NCI-H1092 (cell line): ENCODE measurements at regions not wholly inside any gene's neighbourhood (a gene's known extent, or its start where the extent isn't known, plus 50 kb on each side); places are given as distances from the start of the nearest gene placed in this dataset.

ENCODE experiments used
- DNase-seq: peaks from one replicate; lab custom pipeline; 2025; lab: John Stamatoyannopoulos, UW

DNA sequence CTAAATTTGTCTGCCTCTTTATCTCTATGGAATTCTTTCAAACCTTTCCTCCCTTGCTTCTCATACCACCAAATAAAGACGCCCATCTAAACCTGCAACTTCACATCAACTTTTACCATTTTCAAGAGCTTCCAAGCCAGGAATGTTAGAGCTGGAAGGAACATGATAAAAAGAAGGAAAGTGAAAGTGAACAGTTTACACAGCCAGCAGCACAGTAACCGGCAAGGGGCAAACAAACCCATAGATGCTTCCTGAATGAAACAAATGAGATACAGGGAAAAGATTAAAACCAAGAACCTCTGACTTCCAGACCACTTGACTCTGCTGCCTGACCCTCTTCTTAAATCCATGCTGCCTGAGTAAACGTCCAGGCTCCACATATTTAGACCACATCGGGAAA, 231.1 kb upstream of the CA10 start:
- no peak for DNase-seq

DNA sequence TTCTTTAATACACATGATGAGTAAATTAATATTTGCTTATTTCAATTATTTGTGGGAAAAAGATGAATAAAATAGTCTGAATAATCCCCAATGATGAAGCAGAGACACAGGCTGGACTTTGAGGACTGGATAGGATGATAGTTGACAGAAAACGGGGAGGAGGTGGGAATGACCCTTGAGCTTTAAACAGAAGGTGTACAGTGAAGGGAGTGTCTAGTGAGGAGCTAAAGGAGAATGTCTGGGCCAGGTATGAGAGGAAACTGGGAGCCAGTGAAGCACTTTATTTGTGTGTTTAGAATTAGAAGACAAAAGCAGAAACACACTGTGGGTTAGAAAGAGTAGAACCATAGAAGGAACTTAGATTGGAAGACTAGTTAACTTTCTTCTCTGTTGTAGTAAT, 230.4 kb upstream of the CA10 start:
- no peak for DNase-seq

DNA sequence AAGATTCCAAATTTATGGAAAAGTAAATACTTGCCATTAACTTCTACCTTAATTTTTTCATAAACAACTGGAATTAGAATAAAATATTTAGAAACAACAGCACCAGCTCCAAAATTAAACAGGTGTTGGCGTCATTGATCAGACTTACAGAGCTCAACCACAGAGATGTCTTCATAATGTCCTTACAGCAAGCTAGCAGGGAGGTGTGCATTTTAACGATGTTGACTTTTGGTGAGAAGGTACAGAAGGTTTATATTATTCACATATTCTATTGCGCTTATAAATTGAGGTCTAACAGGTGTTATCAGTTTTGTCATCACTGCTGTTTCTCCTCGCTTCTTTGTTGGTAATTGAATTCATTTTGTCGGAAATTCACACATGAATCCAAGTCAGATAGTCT, 226.2 kb upstream of the CA10 start:
- DNase-seq = no peak

DNA sequence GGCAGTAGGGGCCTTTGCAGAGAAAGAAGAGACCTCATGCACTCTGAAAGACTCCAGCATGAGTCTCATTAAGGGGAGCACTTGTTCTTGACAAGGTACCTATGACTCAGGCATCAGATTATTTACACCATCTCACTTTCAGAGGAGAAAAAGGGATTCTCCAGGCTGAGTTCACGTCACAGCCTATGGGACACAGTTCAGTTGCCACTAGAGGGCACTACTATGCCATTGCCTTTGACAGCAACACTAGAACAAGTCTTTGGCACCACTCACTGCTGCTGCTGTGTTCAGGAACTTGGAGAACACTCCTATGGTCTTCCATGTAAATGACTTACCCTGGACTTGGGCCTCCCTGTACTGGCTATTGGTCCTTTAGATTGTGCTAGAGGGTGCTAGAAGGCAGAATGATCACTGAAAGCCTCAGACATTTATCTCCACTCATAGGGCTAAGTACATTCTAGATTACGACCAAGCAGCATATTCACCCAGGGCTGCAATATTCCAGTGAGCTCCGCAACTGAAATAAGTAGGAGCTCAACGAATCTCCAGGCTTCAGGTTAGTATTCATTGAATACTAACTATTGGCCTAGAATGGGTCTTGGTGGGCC, 225.1 kb upstream of the CA10 start:
- peak; percentile 67 for DNase-seq

DNA sequence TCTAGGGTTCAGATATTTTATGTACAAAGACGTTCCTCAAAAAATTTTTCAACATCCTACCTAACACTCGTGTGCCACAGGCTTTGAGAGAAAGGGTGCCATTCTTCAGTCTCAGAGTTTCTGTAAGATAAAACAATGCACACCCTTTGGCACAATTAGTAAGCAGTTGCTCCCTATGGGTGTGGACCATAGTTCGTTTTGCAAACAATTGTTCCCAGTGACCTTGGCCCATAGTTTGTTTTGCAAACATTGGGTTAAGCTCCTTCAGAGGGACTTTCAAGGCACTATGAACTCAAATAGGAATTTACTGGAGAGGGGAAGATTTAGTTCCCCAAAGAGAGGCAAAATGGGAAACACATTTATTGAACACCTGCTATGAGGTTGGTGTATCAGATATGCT, 220.3 kb upstream of the CA10 start:
- no peak for DNase-seq

DNA sequence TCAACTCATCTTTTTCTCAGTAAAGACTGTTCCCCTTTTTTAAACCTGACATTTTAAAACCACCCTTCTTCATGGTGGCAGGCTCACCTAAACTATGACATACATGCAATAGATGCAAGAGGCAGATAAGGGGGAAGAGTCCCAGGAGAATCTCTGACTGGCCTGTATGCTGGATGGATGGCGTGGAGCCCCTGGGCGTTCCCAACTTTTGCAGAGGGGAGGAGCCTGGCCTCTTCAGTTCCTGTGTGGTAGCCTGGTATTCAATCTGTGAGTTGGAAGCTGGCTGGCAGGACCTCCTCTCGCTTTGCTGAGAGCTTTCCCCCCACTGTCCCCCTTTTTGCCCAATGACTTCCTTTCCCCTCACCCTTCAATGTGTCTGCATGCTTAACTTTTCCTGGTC, 217.6 kb upstream of the CA10 start:
- DNase-seq = no peak

DNA sequence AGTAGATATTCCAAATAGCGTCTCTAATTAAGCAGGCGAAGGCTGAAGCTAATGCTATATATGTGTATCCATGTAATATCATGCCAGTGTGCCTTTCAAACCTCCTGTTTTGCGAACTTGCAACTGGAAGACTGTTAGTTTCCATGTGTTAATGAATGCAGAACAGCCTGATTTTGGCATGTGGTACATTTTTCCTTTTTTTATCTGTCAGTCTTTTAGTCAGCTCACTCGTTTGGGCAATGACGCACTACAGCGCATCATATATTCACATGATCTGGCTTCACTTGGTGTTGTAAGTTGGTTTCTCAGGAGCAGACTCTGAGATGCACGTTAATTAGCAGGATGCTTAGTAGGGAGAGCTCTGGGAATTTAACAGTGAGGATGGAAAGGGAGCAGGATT, 210.4 kb upstream of the CA10 start:
- no peak for DNase-seq

DNA sequence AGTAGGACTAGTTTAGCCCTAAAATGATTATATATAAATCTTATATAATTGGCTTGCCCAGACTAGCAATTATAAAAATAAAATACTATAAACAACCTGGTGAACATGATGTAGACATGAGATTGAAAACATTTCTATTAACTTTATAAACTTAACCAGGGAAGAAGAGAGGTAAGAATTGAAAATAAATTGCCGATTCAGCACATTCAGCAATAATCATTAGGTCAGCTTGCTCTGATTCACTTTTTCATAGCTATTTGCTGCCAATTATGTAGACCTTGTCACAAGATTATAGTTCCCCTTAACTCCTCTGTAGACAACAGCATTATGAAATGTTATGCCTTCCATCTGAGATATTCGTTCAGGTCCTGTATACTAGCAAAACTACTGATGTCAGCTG, 199.3 kb upstream of the CA10 start:
- no peak for DNase-seq

DNA sequence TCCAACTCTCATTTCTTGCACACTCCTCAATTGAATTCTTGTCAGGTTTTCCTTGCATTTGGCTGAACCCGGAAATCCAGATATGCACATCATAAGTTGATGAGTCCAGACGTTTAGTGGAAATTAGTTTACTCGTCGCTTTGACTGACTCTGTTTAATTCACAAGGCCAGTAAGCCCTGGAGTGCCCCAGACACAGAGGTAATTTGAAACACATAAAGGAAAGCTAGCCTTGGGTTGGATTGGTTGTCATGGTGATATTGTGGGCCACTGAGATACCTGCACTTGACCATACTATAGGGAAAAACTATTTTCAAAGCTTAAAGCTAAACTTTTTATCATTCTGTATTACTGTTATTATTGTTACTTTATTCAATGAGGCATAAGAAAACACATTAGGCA, 178.3 kb upstream of the CA10 start:
- no peak for DNase-seq

DNA sequence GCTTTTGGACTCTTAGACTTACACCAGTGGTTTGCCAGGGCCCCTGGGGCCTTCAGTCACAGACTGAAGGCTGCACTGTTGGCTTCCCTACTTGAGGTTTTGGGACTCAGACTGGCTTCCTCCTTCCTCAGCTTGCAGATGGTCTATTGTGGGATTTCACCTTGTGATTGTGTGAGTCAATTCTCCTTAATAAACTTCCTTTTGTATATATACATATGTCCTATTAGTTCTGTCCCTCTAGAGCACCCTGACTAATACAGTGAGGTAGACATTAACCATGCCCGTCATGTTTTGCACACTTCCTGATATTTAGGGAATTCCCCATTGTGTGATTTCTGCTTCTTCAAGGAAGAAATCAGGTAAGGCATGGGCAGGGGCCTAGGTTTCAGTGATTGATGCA, 147.8 kb upstream of the CA10 start:
- DNase-seq = no peak

DNA sequence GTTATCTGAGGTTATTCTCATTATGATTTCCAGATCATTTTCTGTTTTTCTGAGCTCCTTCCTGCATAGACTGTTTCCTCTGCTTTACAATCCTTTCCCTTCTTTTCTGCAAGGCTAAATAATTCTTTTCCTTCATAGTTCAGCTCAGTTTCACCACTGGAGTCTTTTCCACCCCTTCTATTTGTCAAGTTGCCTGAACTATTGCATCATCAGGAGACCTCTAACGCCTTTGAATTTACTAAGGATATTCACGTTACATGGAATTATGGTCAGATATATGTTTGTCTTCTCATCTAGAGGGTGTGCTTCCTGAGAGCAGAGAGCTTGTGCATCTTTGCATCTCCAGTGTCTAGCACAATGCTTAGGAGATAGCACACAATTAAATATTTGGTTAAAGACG, 140.4 kb upstream of the CA10 start:
- no peak for DNase-seq

DNA sequence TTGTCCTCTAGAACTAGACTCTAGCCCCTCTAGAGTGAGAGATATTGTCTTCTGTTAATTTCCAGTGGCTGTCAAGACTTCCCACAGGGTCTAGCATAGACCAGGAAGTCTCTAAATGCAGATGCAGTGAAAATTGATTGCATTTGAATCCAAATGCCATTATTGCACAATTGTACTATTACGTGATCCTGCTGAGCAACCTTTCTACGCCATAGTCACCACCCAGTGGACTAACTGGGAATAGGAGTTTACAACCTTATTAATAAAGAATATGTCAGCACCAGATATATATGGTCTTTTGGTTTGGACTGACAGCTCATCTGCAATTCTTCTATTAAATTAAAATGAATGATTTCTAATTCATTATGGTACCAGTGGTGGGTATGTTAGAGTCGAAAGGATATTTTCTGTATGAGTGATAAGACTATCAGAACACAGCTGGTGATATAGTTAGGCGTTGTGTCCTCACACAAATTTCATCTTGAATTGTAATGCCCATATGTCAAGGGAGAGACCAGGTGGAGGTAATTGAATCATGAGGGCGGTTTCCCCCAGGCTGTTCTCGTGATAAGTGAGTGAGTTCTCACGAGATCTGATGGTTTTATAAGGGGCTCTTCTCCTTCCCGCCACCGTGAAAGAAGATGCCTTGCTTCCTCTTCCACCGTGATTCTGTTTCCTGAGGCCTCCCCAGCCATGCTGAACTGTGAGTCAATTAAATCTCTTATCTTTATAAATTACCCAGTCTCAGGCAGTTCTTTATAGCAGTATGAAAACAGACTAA, 138.9 kb upstream of the CA10 start:
- DNase-seq = no peak

DNA sequence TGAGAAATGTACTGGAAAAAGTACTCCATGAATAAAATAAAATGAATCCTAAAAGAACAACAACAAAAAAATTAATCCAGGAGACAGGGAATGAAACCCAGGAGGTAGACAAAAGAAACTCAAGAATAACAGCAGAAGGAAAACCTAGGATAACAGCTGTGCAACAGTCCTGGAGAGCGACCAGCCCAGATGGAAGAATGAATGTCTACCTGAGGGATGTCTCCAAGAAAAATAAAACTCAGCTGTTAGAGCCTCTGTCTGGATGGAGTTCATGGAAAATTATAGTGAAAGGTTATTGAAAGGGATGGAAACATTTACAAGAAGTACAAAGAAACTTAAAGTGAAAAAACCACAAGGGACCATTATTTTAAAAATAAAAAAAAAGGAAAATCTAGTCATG, 135.8 kb upstream of the CA10 start:
- DNase-seq = no peak

DNA sequence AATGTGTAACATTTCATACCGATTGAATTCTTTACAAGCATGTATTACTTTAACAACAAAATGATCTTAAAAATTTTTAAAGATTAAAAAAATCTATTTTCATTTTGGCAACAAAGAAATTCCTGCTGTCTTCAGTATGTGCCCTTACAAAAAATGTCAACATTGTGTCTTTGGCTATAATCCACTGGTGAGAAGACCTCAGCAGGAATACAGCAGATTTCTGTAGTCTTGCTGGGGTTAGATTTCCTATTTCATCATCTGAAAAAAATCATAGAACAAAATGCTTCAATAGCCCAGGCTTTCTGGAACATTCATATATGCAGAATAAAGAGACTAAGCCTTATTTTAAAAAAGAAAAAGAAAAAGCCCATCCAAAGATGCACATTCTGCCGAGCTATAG, 129.1 kb upstream of the CA10 start:
- no peak for DNase-seq

DNA sequence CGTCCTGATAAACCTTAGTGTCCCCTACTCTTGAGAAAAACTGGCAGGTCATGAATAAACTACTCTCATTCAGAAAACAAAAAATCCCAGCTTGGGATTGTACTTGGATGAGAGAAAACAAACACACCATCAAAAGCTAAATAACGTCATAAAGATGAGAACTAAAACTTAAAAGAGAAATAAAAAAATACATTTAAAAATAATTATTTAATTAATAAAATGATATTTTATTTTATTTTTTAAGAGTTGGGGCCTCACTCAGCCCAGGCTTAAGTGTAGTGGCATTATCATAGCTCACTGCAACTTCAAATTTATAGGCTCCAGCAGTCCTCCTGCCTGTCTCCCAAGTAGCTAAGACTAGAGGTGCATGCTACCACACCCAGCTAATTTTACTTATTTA, 125.4 kb upstream of the CA10 start:
- DNase-seq = no peak

DNA sequence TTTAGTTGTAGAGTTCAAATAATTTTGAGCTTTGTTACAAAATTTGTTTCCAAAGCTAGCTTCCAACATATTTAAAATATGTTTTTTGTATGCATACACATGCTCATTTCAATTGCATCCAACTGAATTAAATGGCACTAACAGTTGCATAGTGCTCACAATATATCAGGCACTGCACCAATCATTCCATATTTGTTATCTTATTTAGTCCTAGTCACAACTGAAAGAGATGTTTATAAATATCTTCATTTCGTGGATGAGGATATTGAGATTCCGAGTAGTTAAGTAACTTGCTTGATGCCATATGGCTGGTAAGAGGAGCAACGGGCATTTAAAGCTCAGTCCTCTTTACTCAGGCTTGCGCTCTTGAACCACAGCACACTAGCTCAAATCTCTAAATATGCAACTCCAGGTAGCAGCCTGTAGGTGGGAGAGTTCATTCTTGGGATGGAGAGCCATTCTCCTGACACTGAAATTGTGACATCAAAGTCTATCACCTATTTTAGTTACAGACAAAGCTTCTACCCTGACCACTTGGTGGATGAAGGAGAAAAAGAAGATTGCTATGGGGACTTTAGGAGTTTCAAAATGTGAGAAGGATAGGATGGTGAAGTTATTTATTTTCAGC, 118.0 kb upstream of the CA10 start:
- DNase-seq = no peak

DNA sequence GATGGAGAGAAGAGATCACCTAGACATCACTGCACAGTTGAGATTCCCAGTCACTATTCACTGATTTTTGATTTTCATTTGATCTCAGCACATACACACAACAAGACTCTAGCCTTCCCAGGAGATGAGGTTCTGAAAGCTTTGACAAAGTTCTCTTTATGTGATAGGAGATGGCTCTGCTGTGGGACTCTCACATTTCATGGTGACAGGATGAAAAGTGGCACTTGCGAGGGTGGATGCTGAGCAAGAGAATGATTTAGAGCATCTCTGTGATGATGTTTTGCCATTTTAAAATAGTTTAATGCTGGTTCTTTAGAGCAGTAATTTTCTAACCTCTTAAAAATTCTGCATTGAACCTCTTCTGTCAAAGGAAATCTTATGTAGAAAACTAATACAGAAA, 113.3 kb upstream of the CA10 start:
- DNase-seq = no peak

DNA sequence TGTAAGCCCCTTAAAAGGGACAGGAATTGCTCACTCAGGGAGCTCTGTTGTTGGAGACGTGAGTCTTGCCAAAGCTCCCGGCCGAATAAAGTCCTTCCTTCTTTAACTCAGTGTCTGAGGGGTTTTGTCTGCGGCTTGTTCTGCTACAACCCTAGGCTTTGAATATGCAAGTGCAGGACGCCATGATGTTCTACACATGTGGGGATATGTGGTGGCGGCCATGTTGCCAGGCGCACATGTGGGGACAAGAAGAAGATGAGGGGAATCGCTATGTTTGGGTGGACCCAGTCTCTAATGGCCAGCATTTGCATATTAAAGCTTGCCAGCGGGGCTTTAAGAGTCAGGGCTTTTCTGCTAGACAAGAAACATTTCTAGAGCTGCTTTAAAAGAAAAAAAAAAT, 96.8 kb upstream of the CA10 start:
- DNase-seq = no peak

DNA sequence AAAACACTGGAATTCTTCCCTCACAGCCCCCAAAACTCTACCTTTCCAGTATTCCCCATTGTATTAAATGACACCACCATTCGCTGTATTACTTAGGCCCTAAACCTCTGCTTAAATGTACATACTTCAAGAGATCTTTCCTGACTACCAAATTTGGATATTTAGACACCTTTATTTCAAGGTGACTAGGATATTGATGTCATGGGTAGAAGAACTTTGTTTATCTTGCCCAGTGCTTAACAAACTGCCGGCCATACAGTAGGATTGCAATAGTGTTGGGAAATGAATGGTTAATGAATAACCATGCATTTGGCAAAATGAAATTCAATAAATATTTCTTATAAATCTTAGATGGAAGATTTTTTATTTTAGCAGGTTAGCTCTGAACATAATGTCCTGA, 86.2 kb upstream of the CA10 start:
- DNase-seq = no peak

DNA sequence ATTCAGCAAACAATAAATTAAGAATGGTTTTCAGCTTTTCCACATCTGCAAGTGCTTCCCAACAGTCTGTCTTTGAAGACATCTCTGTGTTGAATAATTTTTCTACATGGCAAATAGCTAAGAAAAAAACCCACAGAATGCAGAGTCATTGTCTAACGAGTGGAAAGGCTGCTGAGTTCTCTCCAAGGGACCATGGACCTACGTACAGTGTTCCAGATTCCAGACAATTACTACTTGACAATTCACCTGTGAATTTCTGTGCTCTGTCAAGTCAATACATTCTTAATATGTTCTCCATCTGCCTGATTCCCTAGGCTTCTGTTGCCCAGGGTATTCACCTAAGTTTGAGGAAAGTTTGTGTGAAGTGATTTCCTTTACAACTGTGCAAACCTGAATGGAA, 83.8 kb upstream of the CA10 start:
- no peak for DNase-seq

DNA sequence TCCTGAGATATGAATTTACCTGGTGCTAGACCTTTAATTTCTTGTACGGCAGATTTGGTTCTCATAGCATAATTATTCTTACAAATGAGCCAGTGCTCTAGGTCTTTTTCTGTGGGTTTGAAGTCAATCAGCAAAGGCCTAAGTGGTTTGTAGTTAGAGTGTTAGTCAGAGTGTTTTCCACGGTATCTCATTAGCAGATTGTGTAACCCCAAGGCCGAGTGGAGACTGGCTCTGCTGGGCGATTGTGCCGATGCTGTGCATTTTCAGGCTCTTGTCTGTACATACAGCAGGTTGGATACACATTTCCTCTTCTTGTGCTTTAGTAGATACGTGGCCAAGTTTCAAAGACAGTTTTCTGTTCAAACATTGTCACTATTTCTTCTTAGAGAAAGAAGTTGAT, 78.6 kb upstream of the CA10 start:
- no peak for DNase-seq

DNA sequence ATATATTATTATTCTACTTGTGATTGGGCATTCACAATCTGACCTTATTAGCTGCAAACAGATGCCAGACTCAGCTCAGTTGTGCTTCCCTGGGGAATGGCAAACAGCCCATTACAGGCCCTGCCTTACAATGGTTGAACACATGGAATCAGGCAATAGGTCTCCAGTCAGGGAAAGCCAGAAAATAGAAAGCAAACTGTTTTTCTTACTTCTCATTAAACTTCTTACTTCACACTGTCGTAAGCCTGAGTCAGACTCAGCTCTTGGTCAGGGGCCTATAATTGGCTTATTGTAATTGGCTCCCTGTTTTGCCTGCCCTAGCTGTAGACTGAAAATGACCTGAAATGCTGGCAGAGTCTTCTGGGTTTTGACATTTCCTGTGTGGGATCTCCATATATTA, 77.0 kb upstream of the CA10 start:
- no peak for DNase-seq

DNA sequence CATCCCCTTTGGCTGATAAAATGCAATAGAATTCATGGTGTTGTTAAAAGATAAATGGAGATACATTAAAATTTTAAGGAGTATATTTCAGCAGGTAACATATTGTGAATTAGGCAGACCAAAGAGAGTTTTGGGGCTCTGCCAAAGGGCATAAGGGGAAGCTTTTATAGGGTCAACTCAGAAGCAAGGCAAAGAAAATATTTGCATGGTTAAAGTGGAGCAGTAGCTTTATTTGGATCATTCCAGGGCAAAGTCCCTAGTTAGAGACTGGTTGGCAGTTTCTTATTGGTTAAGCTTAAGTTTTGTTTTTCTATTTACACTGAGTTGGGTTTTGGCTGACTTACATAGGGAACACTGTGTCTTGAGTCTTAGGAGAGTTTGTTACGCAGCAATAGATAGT, 75.1 kb upstream of the CA10 start:
- DNase-seq = no peak

DNA sequence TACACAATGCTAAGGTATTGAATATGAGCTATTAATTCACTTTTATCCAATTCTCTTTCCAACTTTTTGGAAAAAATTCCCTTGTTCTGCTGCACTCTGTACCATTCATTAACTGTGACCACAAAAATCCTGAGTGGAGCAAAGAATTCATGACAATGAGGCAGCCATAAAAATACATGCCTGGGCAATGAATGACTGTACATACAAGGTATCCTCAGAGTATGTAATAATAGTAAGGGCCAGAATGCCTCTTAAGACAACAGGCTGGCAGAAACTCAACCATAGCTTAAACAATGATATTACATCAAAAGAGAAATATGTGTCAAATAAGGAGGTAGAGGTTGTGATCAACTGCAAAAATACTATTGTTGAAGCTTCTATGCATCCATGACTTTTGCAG, 74.7 kb upstream of the CA10 start:
- no peak for DNase-seq
